ENCODE measurements at regions not wholly inside any gene's neighbourhood (a gene's known extent, or its start where the extent isn't known, plus 50 kb on each side); places are given as distances from the start of the nearest gene placed in this dataset.

DNA sequence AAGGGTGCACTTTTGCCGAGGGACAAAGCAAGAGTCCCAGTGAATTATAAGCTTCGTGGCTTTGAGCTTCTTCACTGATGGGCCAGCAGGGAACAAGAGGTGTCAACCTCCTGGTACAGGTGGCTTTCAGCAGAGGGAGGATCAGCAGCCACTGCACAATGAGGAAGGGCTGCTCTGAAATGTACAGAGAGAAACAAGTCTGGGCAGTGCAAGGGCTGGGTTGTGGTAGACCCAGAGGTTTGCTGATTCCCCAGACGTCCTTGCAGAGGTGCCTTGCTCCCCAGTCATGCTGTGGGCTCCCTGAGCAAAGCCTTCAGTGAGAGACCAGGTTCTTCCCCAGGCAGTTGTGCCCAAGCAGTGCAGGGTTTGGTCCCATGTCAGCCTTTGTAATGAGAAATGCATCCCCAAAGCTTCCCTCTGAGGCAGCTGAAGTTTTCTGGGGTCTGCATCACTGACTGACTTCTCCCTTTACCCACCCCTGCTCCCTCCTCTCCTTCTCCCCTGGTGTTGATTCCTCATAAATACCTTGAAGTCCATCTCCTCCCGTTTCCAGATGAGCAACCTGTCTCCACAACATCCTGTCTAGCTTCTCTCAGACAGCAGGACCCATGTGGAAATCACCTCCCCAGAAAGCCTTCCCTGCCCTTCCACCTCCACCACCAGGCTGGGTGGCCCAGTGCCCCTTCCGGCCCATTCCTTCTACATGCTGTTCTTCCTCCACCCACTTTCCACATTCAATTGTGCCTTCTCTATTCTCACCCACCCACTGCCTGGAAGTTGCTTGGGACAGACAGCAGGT lies 599.6 kb upstream of the ADAMTS16 start:
- no peaks in the 10 kb centered on the region for H3K36me3 ChIP-seq (ENCODE audit: control insufficient read depth in 2 of 2, extremely low read depth in 1 of 2, insufficient read depth in 2 of 2, low read length in 2 of 2)
- peaks cover 6% of the 10 kb centered on the region for H3K9me3 ChIP-seq (replicated peaks; ENCODE audit: control insufficient read depth, insufficient read depth, low read length)
- H3K4me2 ChIP-seq (ENCODE audit: insufficient read depth, low read length): no peak overlapping the region
- no peaks in the 10 kb centered on the region for H3K27me3 ChIP-seq (ENCODE audit: control insufficient read depth in 2 of 2, insufficient read depth in 2 of 2, low read length in 2 of 2)
- H3K27ac ChIP-seq (ENCODE audit: insufficient read depth, low read depth, low read length): no peak overlapping the region
- DNase-seq (ENCODE audit: low read depth, low spot score) (no peak), FAIRE-seq (no peak)
- H3K4me1 ChIP-seq (ENCODE audit: control insufficient read depth, extremely low read depth, insufficient read depth, low read length): no peaks in the 10 kb centered on the region
- intact Hi-C loops (cut with micrococcal nuclease): loop anchor here (10.0 kb wide), 1 partner anchor 1606 kb away; no protein-coding TSS in a partner anchor
- no peak overlapping the region for H2AFZ ChIP-seq (ENCODE audit: low read depth, low read length)
- H3K79me2 ChIP-seq (ENCODE audit: control insufficient read depth, insufficient read depth, low read length): no peaks in the 10 kb centered on the region
- H4K20me1 ChIP-seq (replicated peaks; ENCODE audit: control insufficient read depth, extremely low read depth, insufficient read depth, low read length): no peaks in the 10 kb centered on the region
- H3K9ac ChIP-seq (replicated peaks; ENCODE audit: extremely low read depth, insufficient read depth, low read length): no peak overlapping the region
- no peak overlapping the region for H3K4me3 ChIP-seq (replicated peaks in 1 of 3; ENCODE audit: insufficient read depth in 1 of 3, low read depth in 1 of 3, low read length in 3 of 3)
- TF ChIP-seq JUN (IDR thresholded peaks at IDR 0.05; ENCODE audit: borderline replicate concordance, insufficient read depth, insufficient read length, low read depth): no peak
- no peak for TF ChIP-seq FOS (IDR thresholded peaks at IDR 0.05; ENCODE audit: borderline replicate concordance, insufficient read depth, low read length)
- TF ChIP-seq GATA2 (IDR thresholded peaks at IDR 0.05; ENCODE audit: insufficient read depth, insufficient read length, low read depth, low read length): no peak
- TF ChIP-seq POLR2A (IDR thresholded peaks at IDR 0.05; ENCODE audit: low read depth, low read length): no peak
- no peak for TF ChIP-seq EZH2 (IDR thresholded peaks at IDR 0.05; ENCODE audit: borderline replicate concordance, low read depth, low read length, severe bottlenecking)
- TF ChIP-seq, protein P1, sequence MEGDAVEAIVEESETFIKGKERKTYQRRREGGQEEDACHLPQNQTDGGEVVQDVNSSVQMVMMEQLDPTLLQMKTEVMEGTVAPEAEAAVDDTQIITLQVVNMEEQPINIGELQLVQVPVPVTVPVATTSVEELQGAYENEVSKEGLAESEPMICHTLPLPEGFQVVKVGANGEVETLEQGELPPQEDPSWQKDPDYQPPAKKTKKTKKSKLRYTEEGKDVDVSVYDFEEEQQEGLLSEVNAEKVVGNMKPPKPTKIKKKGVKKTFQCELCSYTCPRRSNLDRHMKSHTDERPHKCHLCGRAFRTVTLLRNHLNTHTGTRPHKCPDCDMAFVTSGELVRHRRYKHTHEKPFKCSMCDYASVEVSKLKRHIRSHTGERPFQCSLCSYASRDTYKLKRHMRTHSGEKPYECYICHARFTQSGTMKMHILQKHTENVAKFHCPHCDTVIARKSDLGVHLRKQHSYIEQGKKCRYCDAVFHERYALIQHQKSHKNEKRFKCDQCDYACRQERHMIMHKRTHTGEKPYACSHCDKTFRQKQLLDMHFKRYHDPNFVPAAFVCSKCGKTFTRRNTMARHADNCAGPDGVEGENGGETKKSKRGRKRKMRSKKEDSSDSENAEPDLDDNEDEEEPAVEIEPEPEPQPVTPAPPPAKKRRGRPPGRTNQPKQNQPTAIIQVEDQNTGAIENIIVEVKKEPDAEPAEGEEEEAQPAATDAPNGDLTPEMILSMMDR (IDR thresholded peaks at IDR 0.05; ENCODE audit: extremely low read depth in 1 of 2, insufficient read depth in 1 of 2, low read depth in 1 of 2, low read length in 2 of 2): no peak
- TF ChIP-seq POLR2AphosphoS5 (IDR thresholded peaks at IDR 0.05; ENCODE audit: insufficient read depth, low read depth, low read length): no peak
- TF ChIP-seq MYC (IDR thresholded peaks at IDR 0.05; ENCODE audit: low read depth, low read length): no peak
- no peak for TF ChIP-seq MAX (IDR thresholded peaks at IDR 0.05; ENCODE audit: insufficient read depth, insufficient read length)
- POLR2A ChIA-PET: no interaction called here
- dilution Hi-C loops (cut with MboI; ENCODE audit: extremely low pct_ligation_motif_present, low sequenced_read_pairs): no loop called here
- BruUV-seq (replicated peaks): no TSS peak
- CTCF ChIA-PET: no interaction called here
- H3K9me1 ChIP-seq (replicated peaks; ENCODE audit: control insufficient read depth, extremely low read depth, insufficient read depth, low read length): no peaks in the 10 kb centered on the region
